Left lung (tissue), 4 donors: ENCODE measurements at regions not wholly inside any gene's neighbourhood (a gene's known extent, or its start where the extent isn't known, plus 50 kb on each side); places are given as distances from the start of the nearest gene placed in this dataset.

Experiments used
- ATAC-seq: fragments of 200-7000 bp; cut with Tn5 transposase; one replicate; pipeline ENCODE4 v1.9.1; 2020; ENCODE audit warnings: moderate library complexity
- DNase-seq, 4 donors: peaks; one replicate each; pipeline ENCODE4 v3.0.0-alpha.2; 2013 to 2020
- H3K27ac ChIP-seq, 2 donors: fragments of 200-600 bp; sonication (generic) in 1 of 2; one replicate each; pipeline versions ENCODE4 v1.5.0 to v1.8.0; 2020 to 2021
- H3K27me3 ChIP-seq, 2 donors: fragments of 200-600 bp; sonication (generic) in 1 of 2; one replicate each; pipeline versions ENCODE4 v1.5.0 to v1.8.0; 2020 to 2021
- H3K36me3 ChIP-seq, 2 donors: fragments of 200-600 bp; sonication (generic) in 1 of 2; one replicate each; pipeline versions ENCODE4 v1.5.0 to v1.8.0; 2020 to 2021
- H3K4me1 ChIP-seq, 2 donors: fragments of 200-600 bp; one replicate each; pipeline ENCODE4 v1.8.0; 2021
- H3K4me3 ChIP-seq, 2 donors: fragments of 200-600 bp; sonication (generic) in 1 of 2; one replicate each; pipeline versions ENCODE4 v1.5.0 to v1.8.0; 2020 to 2021; ENCODE audit warnings: mild to moderate bottlenecking in 1 of 2
- H3K9me3 ChIP-seq, 2 donors: fragments of 200-600 bp; sonication (generic) in 1 of 2; one replicate each; pipeline versions ENCODE4 v1.5.0 to v1.8.0; 2020 to 2021
- CTCF ChIP-seq, 2 donors: fragments of 200-600 bp; sonication (generic) in 1 of 2; IDR thresholded peaks; one replicate each; pipeline versions ENCODE4 v1.5.0 to v1.8.0; 2021; ENCODE audit warnings: antibody characterized with exemption in 2 of 2
- intact Hi-C, 2 donors: fragments of 100-400 bp; cut with DNase I; formaldehyde crosslinking; loops; one replicate each; pipeline versions ENCODE4 v1.11.2 to v1.14.2; 2022
- donor health status: DM: no; HTN: yes; CAD: no.
- donor health status: DM: no; HTN: no; CAD: no.

GRCh38 chr16:59743504-59743903 is 1009.4 kb upstream of the GOT2 start:
- Histone ChIP-seq H3K4me1 (no peaks in the 10 kb centered on the region), H3K4me3 (no peak overlapping the region), H3K27ac (no peak overlapping the region), H3K36me3 (no peaks in the 10 kb centered on the region), H3K9me3 (peaks cover 0 to 6% of the 10 kb centered on the region in 2 donors), H3K27me3 (no peaks in the 10 kb centered on the region)
- ATAC-seq (no peak), DNase-seq (no peak)
- intact Hi-C loops, result no loop called here
- no peak for TF ChIP-seq CTCF (IDR thresholded peaks at IDR 0.05)

GRCh38 chr16:59740858-59741257 is 1006.7 kb upstream of the GOT2 start:
- TF ChIP-seq CTCF (IDR thresholded peaks at IDR 0.05), result no peak
- intact Hi-C loops, result no loop called here
- no peak overlapping the region for H3K4me3 ChIP-seq
- H3K27me3 ChIP-seq, result no peaks in the 10 kb centered on the region
- no peak for ATAC-seq
- DNase-seq, result no peak
- H3K27ac ChIP-seq, result no peak overlapping the region
- H3K36me3 ChIP-seq, result no peaks in the 10 kb centered on the region
- H3K4me1 ChIP-seq, result no peaks in the 10 kb centered on the region
- peaks cover 0 to 4% of the 10 kb centered on the region in 2 donors for H3K9me3 ChIP-seq

GRCh38 chr16:59737274-59737673 is 1003.2 kb upstream of the GOT2 start:
- no peaks in the 10 kb centered on the region for H3K36me3 ChIP-seq
- H3K9me3 ChIP-seq, result peaks cover 0 to 7% of the 10 kb centered on the region in 2 donors
- no peak for ATAC-seq
- no peaks in the 10 kb centered on the region for H3K4me1 ChIP-seq
- DNase-seq, result no peak
- intact Hi-C loops, result no loop called here
- H3K27ac ChIP-seq, result no peak overlapping the region
- no peaks in the 10 kb centered on the region for H3K27me3 ChIP-seq
- H3K4me3 ChIP-seq, result no peak overlapping the region
- TF ChIP-seq CTCF (IDR thresholded peaks at IDR 0.05), result no peak

GRCh38 chr16:59733321-59733720 is 999.2 kb upstream of the GOT2 start:
- DNase-seq (no peak), ATAC-seq (no peak)
- H3K27me3 ChIP-seq, result no peaks in the 10 kb centered on the region
- no peak overlapping the region for H3K27ac ChIP-seq
- no peaks in the 10 kb centered on the region for H3K36me3 ChIP-seq
- H3K4me1 ChIP-seq, result no peaks in the 10 kb centered on the region
- intact Hi-C loops, result no loop called here
- no peak for TF ChIP-seq CTCF (IDR thresholded peaks at IDR 0.05)
- peaks cover 0 to 15% of the 10 kb centered on the region in 2 donors for H3K9me3 ChIP-seq
- H3K4me3 ChIP-seq, result no peak overlapping the region

GRCh38 chr16:59729613-59730012 is 995.5 kb upstream of the GOT2 start:
- no peak for TF ChIP-seq CTCF (IDR thresholded peaks at IDR 0.05)
- no peaks in the 10 kb centered on the region for H3K27me3 ChIP-seq
- ATAC-seq, result no peak
- H3K4me1 ChIP-seq, result no peaks in the 10 kb centered on the region
- no peak for DNase-seq
- no peaks in the 10 kb centered on the region for H3K36me3 ChIP-seq
- H3K4me3 ChIP-seq, result no peak overlapping the region
- intact Hi-C loops, result no loop called here
- H3K9me3 ChIP-seq, result peaks cover 0 to 19% of the 10 kb centered on the region in 2 donors
- H3K27ac ChIP-seq, result no peak overlapping the region
